ENCODE measurements at regions not wholly inside any gene's neighbourhood (a gene's known extent, or its start where the extent isn't known, plus 50 kb on each side); places are given as distances from the start of the nearest gene placed in this dataset.

DNA sequence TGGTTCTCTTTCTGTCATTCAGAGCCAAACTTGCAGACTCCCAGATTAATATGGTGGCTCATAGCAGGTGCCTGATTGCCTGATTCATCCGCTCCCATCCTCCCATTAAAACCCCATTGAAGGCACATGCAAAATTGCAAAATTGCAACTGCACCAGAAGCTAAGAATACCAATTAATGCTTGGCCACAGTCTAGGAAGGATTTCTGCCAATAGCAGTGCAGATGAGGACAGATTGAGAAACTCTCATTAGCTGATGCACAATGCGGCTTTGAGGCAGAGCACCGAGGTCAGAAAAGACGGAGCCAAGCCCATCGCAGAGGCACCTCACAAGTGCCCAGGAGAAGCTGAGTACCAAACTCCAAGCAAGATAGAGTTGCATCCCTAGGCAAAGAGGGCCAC, 172.8 kb downstream of the ARL4C start:
- no peaks in the 10 kb centered on the region for H3K27me3 ChIP-seq (ENCODE audit: insufficient read depth, insufficient read length)
- DNase-seq (ENCODE audit: low read depth, low spot score) = no peak
- no peaks in the 10 kb centered on the region for H3K36me3 ChIP-seq (ENCODE audit: insufficient read depth, insufficient read length, low read length)
- H3K9ac ChIP-seq (ENCODE audit: insufficient read length, low read depth) = no peak overlapping the region
- no peaks in the 10 kb centered on the region for H3K9me3 ChIP-seq (ENCODE audit: insufficient read depth, low read length)
- no peak for TF ChIP-seq SUZ12 (IDR thresholded peaks at IDR 0.05; ENCODE audit: extremely low read depth, insufficient read depth, insufficient read length)
- TF ChIP-seq YY1 (IDR thresholded peaks at IDR 0.05; ENCODE audit: insufficient read depth, insufficient read length) = no peak
- TF ChIP-seq ZNF274 (IDR thresholded peaks at IDR 0.05; ENCODE audit: low read depth, low read length) = no peak
- H3K4me1 ChIP-seq (ENCODE audit: insufficient read depth, insufficient read length) = no peaks in the 10 kb centered on the region
- H3K4me3 ChIP-seq (ENCODE audit: insufficient read length, low read depth) = no peak overlapping the region

DNA sequence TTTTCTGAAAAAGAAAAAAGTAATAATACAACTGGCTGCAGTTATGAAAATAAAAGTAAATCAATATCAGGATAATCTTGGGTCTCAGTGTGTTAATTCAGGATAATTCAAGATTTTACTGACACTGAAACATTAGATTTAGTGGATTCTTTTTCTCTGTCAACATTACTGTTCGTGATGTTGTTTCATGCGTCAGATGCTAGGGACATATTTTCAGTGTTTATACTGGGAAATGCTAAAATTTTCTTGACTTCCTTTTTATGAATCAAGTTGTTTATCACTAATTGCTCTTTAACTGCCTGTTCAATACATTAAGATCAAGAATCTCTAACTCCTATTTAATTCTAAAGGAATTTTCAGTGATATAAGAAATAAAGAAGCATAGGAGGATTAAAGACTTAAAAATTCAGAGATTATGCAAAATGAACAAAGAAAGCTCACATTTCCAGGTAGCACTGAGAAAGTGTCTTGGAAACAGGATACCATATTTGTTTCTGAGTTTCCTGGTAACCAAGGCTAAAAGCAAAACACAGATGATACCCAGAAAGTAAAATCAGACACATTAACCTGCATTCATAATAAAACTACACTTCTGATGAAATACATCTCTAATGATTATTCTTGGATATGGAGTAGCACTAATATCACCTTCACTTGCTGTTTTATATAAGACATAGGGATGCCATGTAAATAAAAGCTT, 174.0 kb downstream of the ARL4C start:
- TF ChIP-seq YY1 (IDR thresholded peaks at IDR 0.05; ENCODE audit: insufficient read depth, insufficient read length) (no peak), SUZ12 (IDR thresholded peaks at IDR 0.05; ENCODE audit: extremely low read depth, insufficient read depth, insufficient read length) (no peak), ZNF274 (IDR thresholded peaks at IDR 0.05; ENCODE audit: low read depth, low read length) (no peak)
- Histone ChIP-seq H3K9me3 (ENCODE audit: insufficient read depth, low read length) (no peaks in the 10 kb centered on the region), H3K27me3 (ENCODE audit: insufficient read depth, insufficient read length) (no peaks in the 10 kb centered on the region), H3K36me3 (ENCODE audit: insufficient read depth, insufficient read length, low read length) (no peaks in the 10 kb centered on the region), H3K4me1 (ENCODE audit: insufficient read depth, insufficient read length) (no peaks in the 10 kb centered on the region), H3K9ac (ENCODE audit: insufficient read length, low read depth) (no peak overlapping the region), H3K4me3 (ENCODE audit: insufficient read length, low read depth) (no peak overlapping the region)
- DNase-seq (ENCODE audit: low read depth, low spot score) = no peak

DNA sequence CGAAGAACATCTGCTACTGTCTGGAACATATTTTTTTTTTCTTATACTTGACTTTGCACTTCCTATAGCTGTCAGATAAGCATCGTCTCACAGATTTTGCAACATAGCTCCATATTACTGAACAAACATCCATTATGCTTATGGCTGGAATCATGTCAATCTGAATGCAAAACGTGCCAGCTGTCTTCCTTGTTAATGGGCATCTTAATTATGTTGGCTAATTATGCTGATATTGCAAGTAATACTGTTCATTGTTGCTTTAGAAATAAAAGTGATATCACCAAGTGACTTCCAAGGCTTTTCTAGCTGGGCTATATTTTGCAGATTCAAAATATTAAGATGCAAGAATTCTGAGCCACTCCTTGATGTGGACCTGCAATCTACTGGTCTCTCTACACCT, 176.8 kb downstream of the ARL4C start:
- no peak for DNase-seq (ENCODE audit: low read depth, low spot score)
- H3K4me3 ChIP-seq (ENCODE audit: insufficient read length, low read depth) = no peak overlapping the region
- H3K9me3 ChIP-seq (ENCODE audit: insufficient read depth, low read length) = no peaks in the 10 kb centered on the region
- no peaks in the 10 kb centered on the region for H3K4me1 ChIP-seq (ENCODE audit: insufficient read depth, insufficient read length)
- H3K36me3 ChIP-seq (ENCODE audit: insufficient read depth, insufficient read length, low read length) = no peaks in the 10 kb centered on the region
- no peak overlapping the region for H3K9ac ChIP-seq (ENCODE audit: insufficient read length, low read depth)
- TF ChIP-seq SUZ12 (IDR thresholded peaks at IDR 0.05; ENCODE audit: extremely low read depth, insufficient read depth, insufficient read length) (no peak), YY1 (IDR thresholded peaks at IDR 0.05; ENCODE audit: insufficient read depth, insufficient read length) (no peak), ZNF274 (IDR thresholded peaks at IDR 0.05; ENCODE audit: low read depth, low read length) (no peak)
- no peaks in the 10 kb centered on the region for H3K27me3 ChIP-seq (ENCODE audit: insufficient read depth, insufficient read length)

DNA sequence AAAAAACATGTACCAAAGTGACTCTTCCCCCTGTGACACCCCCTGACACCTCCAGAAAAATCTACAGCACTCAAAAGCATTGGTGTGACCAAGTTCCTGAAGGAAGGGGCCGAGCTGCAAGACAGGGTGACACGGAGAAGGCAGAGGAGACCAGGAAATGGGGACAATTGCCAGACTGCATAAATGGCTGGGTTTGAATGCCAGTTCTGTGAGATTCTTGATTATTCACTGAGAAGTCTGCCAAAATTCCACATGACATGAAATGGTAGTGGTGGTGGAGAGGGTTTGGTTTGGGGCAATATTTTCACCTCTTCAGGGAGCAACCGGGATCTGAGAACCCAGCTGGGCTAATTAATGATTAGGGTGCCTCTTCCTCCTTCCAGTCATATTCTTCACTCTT, 178.5 kb downstream of the ARL4C start:
- Histone ChIP-seq H3K4me1 (ENCODE audit: insufficient read depth, insufficient read length) (no peaks in the 10 kb centered on the region), H3K36me3 (ENCODE audit: insufficient read depth, insufficient read length, low read length) (no peaks in the 10 kb centered on the region), H3K27me3 (ENCODE audit: insufficient read depth, insufficient read length) (no peaks in the 10 kb centered on the region), H3K4me3 (ENCODE audit: insufficient read length, low read depth) (no peak overlapping the region), H3K9me3 (ENCODE audit: insufficient read depth, low read length) (no peaks in the 10 kb centered on the region), H3K9ac (ENCODE audit: insufficient read length, low read depth) (no peak overlapping the region)
- DNase-seq (ENCODE audit: low read depth, low spot score) = no peak
- TF ChIP-seq SUZ12 (IDR thresholded peaks at IDR 0.05; ENCODE audit: extremely low read depth, insufficient read depth, insufficient read length) (no peak), ZNF274 (IDR thresholded peaks at IDR 0.05; ENCODE audit: low read depth, low read length) (no peak), YY1 (IDR thresholded peaks at IDR 0.05; ENCODE audit: insufficient read depth, insufficient read length) (no peak)

DNA sequence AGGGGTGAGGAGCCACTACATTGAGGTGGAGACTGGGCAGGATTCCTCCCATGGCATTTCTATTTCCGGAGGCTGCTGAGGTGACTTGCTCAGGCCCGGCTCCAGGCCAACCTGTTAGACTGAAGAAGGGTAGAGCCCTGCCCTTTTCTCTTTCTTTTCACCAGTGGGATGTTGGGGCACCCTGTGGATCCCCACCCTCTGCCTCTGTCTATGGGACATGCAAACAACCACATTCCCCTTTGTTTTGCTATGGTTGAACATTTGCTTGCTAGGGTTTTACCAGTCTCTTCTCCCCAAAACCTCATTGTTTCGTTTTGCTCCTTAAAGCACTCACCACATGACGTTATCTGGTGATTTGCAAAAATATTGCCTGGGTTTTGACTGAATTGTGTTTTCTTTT, 183.3 kb downstream of the ARL4C start:
- TF ChIP-seq SUZ12 (IDR thresholded peaks at IDR 0.05; ENCODE audit: extremely low read depth, insufficient read depth, insufficient read length) = no peak
- TF ChIP-seq YY1 (IDR thresholded peaks at IDR 0.05; ENCODE audit: insufficient read depth, insufficient read length) = no peak
- TF ChIP-seq ZNF274 (IDR thresholded peaks at IDR 0.05; ENCODE audit: low read depth, low read length) = no peak
- Histone ChIP-seq H3K4me3 (ENCODE audit: insufficient read length, low read depth) (no peak overlapping the region), H3K27me3 (ENCODE audit: insufficient read depth, insufficient read length) (no peaks in the 10 kb centered on the region), H3K9ac (ENCODE audit: insufficient read length, low read depth) (no peak overlapping the region), H3K36me3 (ENCODE audit: insufficient read depth, insufficient read length, low read length) (no peaks in the 10 kb centered on the region), H3K4me1 (ENCODE audit: insufficient read depth, insufficient read length) (no peaks in the 10 kb centered on the region), H3K9me3 (ENCODE audit: insufficient read depth, low read length) (no peaks in the 10 kb centered on the region)
- no peak for DNase-seq (ENCODE audit: low read depth, low spot score)

DNA sequence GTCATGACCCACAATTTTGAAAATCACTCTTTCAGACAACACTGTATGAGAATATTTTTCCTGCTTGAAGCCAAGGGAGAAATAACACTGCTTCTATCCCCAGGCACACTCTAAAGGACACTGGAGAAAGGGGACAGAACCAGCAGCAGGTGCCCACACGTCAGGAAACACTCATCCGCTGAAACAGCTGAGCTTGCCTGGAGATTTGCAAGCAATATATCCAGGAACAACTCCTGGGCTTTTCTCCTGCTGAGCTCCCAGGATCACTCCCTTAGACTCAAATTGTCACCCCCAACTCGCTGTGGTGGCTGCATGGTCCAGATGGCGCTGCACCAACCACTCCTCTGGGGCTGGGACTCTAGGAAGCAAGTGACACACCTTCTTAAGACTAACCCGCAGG, 186.7 kb downstream of the ARL4C start:
- H3K9ac ChIP-seq (ENCODE audit: insufficient read length, low read depth) = no peak overlapping the region
- DNase-seq (ENCODE audit: low read depth, low spot score) = no peak
- no peaks in the 10 kb centered on the region for H3K4me1 ChIP-seq (ENCODE audit: insufficient read depth, insufficient read length)
- no peak overlapping the region for H3K4me3 ChIP-seq (ENCODE audit: insufficient read length, low read depth)
- H3K9me3 ChIP-seq (ENCODE audit: insufficient read depth, low read length) = peaks cover 10% of the 10 kb centered on the region; the same call in 1 of the 2 replicates
- H3K27me3 ChIP-seq (ENCODE audit: insufficient read depth, insufficient read length) = no peaks in the 10 kb centered on the region
- TF ChIP-seq ZNF274 (IDR thresholded peaks at IDR 0.05; ENCODE audit: low read depth, low read length) (no peak), SUZ12 (IDR thresholded peaks at IDR 0.05; ENCODE audit: extremely low read depth, insufficient read depth, insufficient read length) (no peak), YY1 (IDR thresholded peaks at IDR 0.05; ENCODE audit: insufficient read depth, insufficient read length) (no peak)
- no peaks in the 10 kb centered on the region for H3K36me3 ChIP-seq (ENCODE audit: insufficient read depth, insufficient read length, low read length)

DNA sequence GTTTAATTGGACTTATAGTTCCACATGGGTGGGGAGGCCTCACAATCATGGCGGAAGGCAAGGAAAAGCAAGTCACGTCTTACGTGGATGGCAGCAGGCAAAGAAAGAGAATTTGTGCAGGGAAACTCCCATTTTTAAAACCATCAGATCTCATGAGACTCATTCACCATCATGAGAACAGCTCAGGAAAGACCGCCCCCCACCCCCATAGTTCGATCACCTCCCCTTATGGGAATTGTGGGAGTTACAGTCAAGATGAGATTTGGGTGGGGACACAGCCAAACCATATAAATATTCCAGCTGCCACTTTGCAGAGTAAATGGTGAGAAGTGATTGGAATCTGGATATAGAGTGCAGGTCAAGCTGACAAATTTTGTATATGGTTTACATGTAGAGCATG, 187.4 kb downstream of the ARL4C start:
- H3K4me1 ChIP-seq (ENCODE audit: insufficient read depth, insufficient read length) = no peaks in the 10 kb centered on the region
- H3K36me3 ChIP-seq (ENCODE audit: insufficient read depth, insufficient read length, low read length) = no peaks in the 10 kb centered on the region
- H3K4me3 ChIP-seq (ENCODE audit: insufficient read length, low read depth) = no peak overlapping the region
- H3K27me3 ChIP-seq (ENCODE audit: insufficient read depth, insufficient read length) = no peaks in the 10 kb centered on the region
- TF ChIP-seq ZNF274 (IDR thresholded peaks at IDR 0.05; ENCODE audit: low read depth, low read length) = no peak
- TF ChIP-seq YY1 (IDR thresholded peaks at IDR 0.05; ENCODE audit: insufficient read depth, insufficient read length) = no peak
- TF ChIP-seq SUZ12 (IDR thresholded peaks at IDR 0.05; ENCODE audit: extremely low read depth, insufficient read depth, insufficient read length) = no peak
- H3K9ac ChIP-seq (ENCODE audit: insufficient read length, low read depth) = no peak overlapping the region
- H3K9me3 ChIP-seq (ENCODE audit: insufficient read depth, low read length) = peaks cover 10% of the 10 kb centered on the region; the same call in 1 of the 2 replicates
- DNase-seq (ENCODE audit: low read depth, low spot score) = no peak

Data from NT2/D1 (cell line).